ENCODE measurements at regions not wholly inside any gene's neighbourhood (a gene's known extent, or its start where the extent isn't known, plus 50 kb on each side); places are given as distances from the start of the nearest gene placed in this dataset.

GRCh38 chr18:30746224-30746623 is 296.3 kb downstream of the DSC3 start:
- no peaks in the 10 kb centered on the region for H3K4me1 ChIP-seq
- no peak overlapping the region for H3K27ac ChIP-seq
- ATAC-seq (no peak), DNase-seq (no peak)
- H3K4me3 ChIP-seq = no peak overlapping the region
- intact Hi-C loops (cut with DNase I) = no loop called here
- H3K27me3 ChIP-seq = no peaks in the 10 kb centered on the region
- no peak for TF ChIP-seq POLR2A (IDR thresholded peaks at IDR 0.05)
- TF ChIP-seq CTCF (IDR thresholded peaks at IDR 0.05) = no peak
- no peaks in the 10 kb centered on the region for H3K36me3 ChIP-seq (replicated peaks in 1 of 2; ENCODE audit: insufficient read depth in 1 of 2, low read depth in 2 of 2)
- no peaks in the 10 kb centered on the region for H3K9me3 ChIP-seq

DNA sequence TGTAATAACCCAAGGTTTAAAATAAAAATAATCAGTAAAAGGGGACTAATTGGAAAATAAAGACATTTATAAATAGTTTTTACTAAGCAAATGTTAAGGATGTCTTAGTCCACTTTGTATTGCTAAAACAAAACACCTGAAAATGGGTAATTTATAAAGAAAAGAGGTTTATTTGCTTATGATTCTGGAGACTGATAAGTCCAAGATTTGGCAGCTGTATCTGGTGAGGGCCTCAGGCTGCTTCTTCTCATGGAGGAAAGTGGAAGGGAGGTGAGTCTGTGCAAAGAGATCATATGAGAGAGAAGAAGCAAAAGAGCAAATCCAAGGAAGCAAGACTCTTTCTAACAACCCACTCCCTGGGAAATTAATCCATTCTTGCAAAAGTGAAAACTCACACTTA is 299.5 kb downstream of the DSC3 start:
- Histone ChIP-seq H3K9me3 (no peaks in the 10 kb centered on the region), H3K4me3 (no peak overlapping the region), H3K27ac (no peak overlapping the region), H3K27me3 (no peaks in the 10 kb centered on the region), H3K36me3 (replicated peaks in 1 of 2; ENCODE audit: insufficient read depth in 1 of 2, low read depth in 2 of 2) (no peaks in the 10 kb centered on the region), H3K4me1 (no peaks in the 10 kb centered on the region)
- no peak for DNase-seq
- no peak for ATAC-seq
- TF ChIP-seq CTCF (IDR thresholded peaks at IDR 0.05) = no peak
- no peak for TF ChIP-seq POLR2A (IDR thresholded peaks at IDR 0.05)
- intact Hi-C loops (cut with DNase I) = no loop called here

- Histone ChIP-seq H3K27me3 (no peaks in the 10 kb centered on the region), H3K36me3 (replicated peaks in 1 of 2; ENCODE audit: insufficient read depth in 1 of 2, low read depth in 2 of 2) (no peaks in the 10 kb centered on the region), H3K9me3 (no peaks in the 10 kb centered on the region), H3K4me3 (no peak overlapping the region), H3K4me1 (no peaks in the 10 kb centered on the region), H3K27ac (no peak overlapping the region)
- WGBS, 2 donors = 65 to 68% methylated on average over 4 to 5 of the region's 5 CpGs
- DNase-seq = no peak
- intact Hi-C loops (cut with DNase I) = no loop called here
- no peak for ATAC-seq
- TF ChIP-seq CTCF (IDR thresholded peaks at IDR 0.05) (no peak), POLR2A (IDR thresholded peaks at IDR 0.05) (no peak)
Observed at GRCh38 chr18:30730915-30731314, 311.6 kb downstream of the DSC3 start.

- Histone ChIP-seq H3K27me3 (no peaks in the 10 kb centered on the region), H3K4me1 (no peaks in the 10 kb centered on the region), H3K9me3 (no peaks in the 10 kb centered on the region), H3K4me3 (no peak overlapping the region), H3K27ac (no peak overlapping the region), H3K36me3 (replicated peaks in 1 of 2; ENCODE audit: insufficient read depth in 1 of 2, low read depth in 2 of 2) (no peaks in the 10 kb centered on the region)
- TF ChIP-seq POLR2A (IDR thresholded peaks at IDR 0.05) (no peak), CTCF (IDR thresholded peaks at IDR 0.05) (no peak)
- ATAC-seq (no peak), DNase-seq (no peak)
- intact Hi-C loops (cut with DNase I) = no loop called here
Observed at GRCh38 chr18:30727849-30728248, 314.7 kb downstream of the DSC3 start.

DNA sequence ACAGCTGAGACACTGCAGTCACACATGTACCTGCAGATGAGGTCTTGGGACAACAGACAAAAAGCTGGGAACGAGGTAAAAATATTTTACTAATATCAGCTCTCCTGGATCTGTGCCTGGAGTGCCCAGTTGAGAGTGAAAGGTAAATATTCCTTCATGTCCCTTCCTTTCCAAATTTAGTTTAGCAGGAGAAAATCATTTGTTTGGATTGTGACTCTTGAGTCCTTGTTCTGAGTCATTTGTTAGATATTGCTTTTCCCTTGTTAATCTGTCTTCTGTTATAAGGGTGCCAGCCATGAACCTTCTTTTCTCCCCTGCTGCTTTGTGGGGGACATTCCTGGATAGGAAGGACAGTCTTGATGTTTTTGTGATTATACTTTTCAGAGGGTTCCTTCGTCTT is 329.2 kb downstream of the DSC3 start:
- ATAC-seq (no peak), DNase-seq (no peak)
- Histone ChIP-seq H3K27me3 (no peaks in the 10 kb centered on the region), H3K9me3 (no peaks in the 10 kb centered on the region), H3K4me1 (no peaks in the 10 kb centered on the region), H3K4me3 (no peak overlapping the region), H3K27ac (no peak overlapping the region), H3K36me3 (replicated peaks in 1 of 2; ENCODE audit: insufficient read depth in 1 of 2, low read depth in 2 of 2) (no peaks in the 10 kb centered on the region)
- intact Hi-C loops (cut with DNase I) = no loop called here
- TF ChIP-seq CTCF (IDR thresholded peaks at IDR 0.05) = no peak
- WGBS, 2 donors = 31 to 35% methylated on average over 2 of the region's 2 CpGs

All from body of pancreas (tissue), 4 donors.